ENCODE measurements at regions not wholly inside any gene's neighbourhood (a gene's known extent, or its start where the extent isn't known, plus 50 kb on each side); places are given as distances from the start of the nearest gene placed in this dataset.

- TF ChIP-seq, protein P1, sequence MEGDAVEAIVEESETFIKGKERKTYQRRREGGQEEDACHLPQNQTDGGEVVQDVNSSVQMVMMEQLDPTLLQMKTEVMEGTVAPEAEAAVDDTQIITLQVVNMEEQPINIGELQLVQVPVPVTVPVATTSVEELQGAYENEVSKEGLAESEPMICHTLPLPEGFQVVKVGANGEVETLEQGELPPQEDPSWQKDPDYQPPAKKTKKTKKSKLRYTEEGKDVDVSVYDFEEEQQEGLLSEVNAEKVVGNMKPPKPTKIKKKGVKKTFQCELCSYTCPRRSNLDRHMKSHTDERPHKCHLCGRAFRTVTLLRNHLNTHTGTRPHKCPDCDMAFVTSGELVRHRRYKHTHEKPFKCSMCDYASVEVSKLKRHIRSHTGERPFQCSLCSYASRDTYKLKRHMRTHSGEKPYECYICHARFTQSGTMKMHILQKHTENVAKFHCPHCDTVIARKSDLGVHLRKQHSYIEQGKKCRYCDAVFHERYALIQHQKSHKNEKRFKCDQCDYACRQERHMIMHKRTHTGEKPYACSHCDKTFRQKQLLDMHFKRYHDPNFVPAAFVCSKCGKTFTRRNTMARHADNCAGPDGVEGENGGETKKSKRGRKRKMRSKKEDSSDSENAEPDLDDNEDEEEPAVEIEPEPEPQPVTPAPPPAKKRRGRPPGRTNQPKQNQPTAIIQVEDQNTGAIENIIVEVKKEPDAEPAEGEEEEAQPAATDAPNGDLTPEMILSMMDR (IDR thresholded peaks at IDR 0.05 in 2 of 3, conservative IDR thresholded peaks at IDR 0.05 in 1 of 3; ENCODE audit: borderline replicate concordance in 1 of 3, insufficient read depth in 1 of 3, low read depth in 2 of 3, low read length in 2 of 3): no peak
- no peak for TF ChIP-seq POLR2A (IDR thresholded peaks at IDR 0.05; ENCODE audit: borderline replicate concordance, extremely low read depth, insufficient read depth, insufficient read length)
These were observed 173.5 kb downstream of the ZNF608 start for GRCh38 chr5:124572971-124573370.

Data from HCT116 (cell line).